Smooth muscle cell (in vitro differentiated cells): ENCODE measurements at regions not wholly inside any gene's neighbourhood (a gene's known extent, or its start where the extent isn't known, plus 50 kb on each side); places are given as distances from the start of the nearest gene placed in this dataset.
"Not testable (repeated sequence)": the region's sequence is repeated elsewhere in the genome, so short reads cannot be mapped to it uniquely, and the experiment has no call there.

Experiments used
- DNase-seq: peaks from one replicate; lab custom pipeline; 2025; ENCODE audit not compliant: unreplicated experiment; lab: John Stamatoyannopoulos, UW
- H2AFZ ChIP-seq: fragments of 200-600 bp; sonication (generic); 2 replicates; pipeline ENCODE4 v1.6.0; 2016; ENCODE audit warnings: antibody characterized with exemption, low read depth, mild to moderate bottlenecking
- H3F3A ChIP-seq: fragments of 200-600 bp; sonication (generic); 2 replicates; pipeline ENCODE4 v1.6.0; 2017; ENCODE audit warnings: antibody characterized with exemption, low read depth
- H3K27ac ChIP-seq: fragments of 200-600 bp; sonication (generic); 2 replicates; pipeline ENCODE4 v1.5.1; 2016; ENCODE audit warnings: low read depth, mild to moderate bottlenecking
- H3K27me3 ChIP-seq: fragments of 200-600 bp; sonication (generic); 2 replicates; pipeline ENCODE4 v1.6.1; 2016; ENCODE audit warnings: low read depth, mild to moderate bottlenecking
- H3K36me3 ChIP-seq: fragments of 200-600 bp; sonication (generic); 2 replicates; pipeline ENCODE4 v1.5.1; 2016; ENCODE audit warnings: low read depth
- H3K4me1 ChIP-seq: fragments of 200-600 bp; sonication (generic); 2 replicates; pipeline ENCODE4 v1.5.1; 2016; ENCODE audit warnings: low read depth
- H3K4me2 ChIP-seq: fragments of 200-600 bp; sonication (generic); 2 replicates; pipeline ENCODE4 v1.6.0; 2016; ENCODE audit warnings: mild to moderate bottlenecking
- H3K4me3 ChIP-seq: fragments of 200-600 bp; sonication (generic); 2 replicates; pipeline ENCODE4 v1.5.1; 2016; ENCODE audit warnings: mild to moderate bottlenecking
- H3K79me2 ChIP-seq: fragments of 200-600 bp; sonication (generic); 2 replicates; pipeline ENCODE4 v1.6.0; 2016; ENCODE audit warnings: low read depth, mild to moderate bottlenecking
- H3K9ac ChIP-seq: fragments of 200-600 bp; sonication (generic); 2 replicates; pipeline ENCODE4 v1.6.0; 2016; ENCODE audit warnings: low read depth
- H3K9me3 ChIP-seq: fragments of 200-600 bp; sonication (generic); replicated peaks from 2 replicates; pipeline ENCODE4 v1.5.1; 2016; ENCODE audit warnings: low read depth
- H4K20me1 ChIP-seq: fragments of 200-600 bp; sonication (generic); 2 replicates; pipeline ENCODE4 v1.6.0; 2016; ENCODE audit warnings: low read depth
- WGBS: methylation state at CpG from one replicate; pipeline ENCODE4 v1.1.7; 2016; ENCODE audit warnings: low lambda C conversion rate; 5-methylcytosine and 5-hydroxymethylcytosine counted together
- TF ChIP-seq, protein P1 (sequence below): fragments of 200-600 bp; sonication (generic); IDR thresholded peaks from 2 replicates; pipeline ENCODE4 v1.5.1; 2017; ENCODE audit warnings: borderline replicate concordance, mild to moderate bottlenecking, antibody characterized with exemption; ENCODE audit not compliant: insufficient read depth, poor library complexity, severe bottlenecking

DNA sequence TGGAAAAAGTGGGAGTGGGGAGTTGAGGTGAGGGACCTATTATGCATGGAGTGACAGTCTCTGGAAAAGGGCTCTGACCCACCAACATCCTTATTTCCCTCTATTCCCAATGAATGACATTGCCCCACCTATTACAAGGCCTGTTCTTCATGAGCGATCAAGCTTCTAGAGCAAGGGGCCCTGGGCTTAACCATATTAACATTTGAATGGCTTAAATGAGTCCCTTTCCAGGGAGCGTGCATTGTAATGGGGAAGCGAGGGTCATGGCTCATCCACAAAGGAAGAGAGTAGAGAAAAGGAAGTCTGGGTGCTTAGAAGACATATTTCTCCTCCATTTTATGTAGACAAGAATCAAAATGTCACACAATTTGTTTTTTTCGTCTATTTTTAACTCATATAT, 255.5 kb downstream of the CAAP1 start:
- TF ChIP-seq, protein P1, sequence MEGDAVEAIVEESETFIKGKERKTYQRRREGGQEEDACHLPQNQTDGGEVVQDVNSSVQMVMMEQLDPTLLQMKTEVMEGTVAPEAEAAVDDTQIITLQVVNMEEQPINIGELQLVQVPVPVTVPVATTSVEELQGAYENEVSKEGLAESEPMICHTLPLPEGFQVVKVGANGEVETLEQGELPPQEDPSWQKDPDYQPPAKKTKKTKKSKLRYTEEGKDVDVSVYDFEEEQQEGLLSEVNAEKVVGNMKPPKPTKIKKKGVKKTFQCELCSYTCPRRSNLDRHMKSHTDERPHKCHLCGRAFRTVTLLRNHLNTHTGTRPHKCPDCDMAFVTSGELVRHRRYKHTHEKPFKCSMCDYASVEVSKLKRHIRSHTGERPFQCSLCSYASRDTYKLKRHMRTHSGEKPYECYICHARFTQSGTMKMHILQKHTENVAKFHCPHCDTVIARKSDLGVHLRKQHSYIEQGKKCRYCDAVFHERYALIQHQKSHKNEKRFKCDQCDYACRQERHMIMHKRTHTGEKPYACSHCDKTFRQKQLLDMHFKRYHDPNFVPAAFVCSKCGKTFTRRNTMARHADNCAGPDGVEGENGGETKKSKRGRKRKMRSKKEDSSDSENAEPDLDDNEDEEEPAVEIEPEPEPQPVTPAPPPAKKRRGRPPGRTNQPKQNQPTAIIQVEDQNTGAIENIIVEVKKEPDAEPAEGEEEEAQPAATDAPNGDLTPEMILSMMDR = no peak
- Histone ChIP-seq H3K9ac (no peak overlapping the region), H3K9me3 (no peaks in the 10 kb centered on the region), H4K20me1 (no peaks in the 10 kb centered on the region), H3K79me2 (no peaks in the 10 kb centered on the region), H3K36me3 (no peaks in the 10 kb centered on the region), H3K4me3 (no peak overlapping the region), H3K27ac (no peak overlapping the region), H3F3A (no peaks in the 10 kb centered on the region), H2AFZ (no peak overlapping the region), H3K4me1 (no peaks in the 10 kb centered on the region), H3K27me3 (no peaks in the 10 kb centered on the region), H3K4me2 (no peak overlapping the region)
- WGBS = 51% methylated on average over 4 of the region's 4 CpGs
- no peak for DNase-seq

DNA sequence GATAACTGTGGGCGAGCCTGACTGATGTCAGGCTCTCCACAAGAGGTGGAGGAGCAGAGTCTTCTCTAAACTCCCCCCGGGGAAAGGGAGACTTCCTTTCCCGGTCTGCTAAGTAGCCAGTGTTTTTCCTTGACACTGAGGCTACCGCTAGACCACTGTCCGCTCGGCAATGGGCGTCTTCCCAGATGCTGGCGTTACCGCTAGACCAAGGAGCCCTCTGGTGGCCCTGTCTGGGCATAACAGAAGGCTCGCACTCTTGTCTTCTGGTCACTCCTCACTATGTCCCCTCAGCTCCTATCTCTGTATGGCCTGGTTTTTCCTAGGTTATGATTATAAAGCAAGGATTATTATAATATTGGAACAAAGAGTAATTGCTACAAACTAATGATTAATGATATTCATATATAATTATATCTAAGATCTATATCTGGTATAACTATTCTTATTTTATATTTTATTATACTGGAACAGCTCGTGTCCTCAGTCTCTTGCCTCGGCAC, 278.7 kb downstream of the CAAP1 start:
- not testable (repeated sequence) for H3K27me3 ChIP-seq, H3K79me2 ChIP-seq, H3K9me3 ChIP-seq, H3K4me1 ChIP-seq, DNase-seq, H3K4me3 ChIP-seq, H3K27ac ChIP-seq, H3K9ac ChIP-seq, H3F3A ChIP-seq, H3K36me3 ChIP-seq, H4K20me1 ChIP-seq
- Histone ChIP-seq H3K4me2 (peak overlapping the region; percentile 79), H2AFZ (peak overlapping the region; percentile 80)
- WGBS = 41% methylated on average over 12 of the region's 12 CpGs

- Histone ChIP-seq H3K4me3 (no peak overlapping the region), H3K27me3 (no peaks in the 10 kb centered on the region), H3K79me2 (no peaks in the 10 kb centered on the region), H3K36me3 (no peaks in the 10 kb centered on the region), H3K9ac (no peak overlapping the region), H4K20me1 (no peaks in the 10 kb centered on the region), H3K4me1 (peaks cover under 1% of the 10 kb centered on the region), H3F3A (no peaks in the 10 kb centered on the region), H3K27ac (no peak overlapping the region), H2AFZ (no peak overlapping the region), H3K4me2 (no peak overlapping the region), H3K9me3 (no peaks in the 10 kb centered on the region)
- WGBS = 40% methylated on average over 3 of the region's 3 CpGs
- no peak for DNase-seq
- TF ChIP-seq, protein P1 = no peak
Observed at GRCh38 chr9:26612211-26612610, 280.4 kb downstream of the CAAP1 start.

DNA sequence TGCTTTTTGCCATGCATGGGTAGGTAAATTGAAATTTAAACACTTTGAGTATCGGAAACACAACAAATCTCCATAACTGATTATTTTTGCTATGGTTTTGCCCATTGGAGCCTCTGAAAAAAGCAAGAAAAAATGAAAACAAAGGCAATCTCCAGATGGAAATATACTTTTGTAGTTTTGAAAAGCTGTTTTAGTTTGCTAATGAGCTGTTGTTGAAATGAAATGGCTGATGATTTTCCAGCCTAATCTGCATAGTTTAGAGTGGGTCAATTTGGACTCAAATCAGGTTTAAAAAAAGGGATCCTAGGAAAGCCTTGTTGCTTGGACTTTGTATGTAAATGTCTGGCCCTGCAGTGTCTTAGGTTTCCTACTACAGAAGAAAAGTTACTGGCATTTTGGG, 285.8 kb downstream of the CAAP1 start:
- Histone ChIP-seq H3K4me2 (no peak overlapping the region), H3K9ac (no peak overlapping the region), H3F3A (no peaks in the 10 kb centered on the region), H3K27ac (no peak overlapping the region), H3K9me3 (no peaks in the 10 kb centered on the region), H3K79me2 (no peaks in the 10 kb centered on the region), H3K36me3 (no peaks in the 10 kb centered on the region), H3K4me3 (no peak overlapping the region), H3K4me1 (peaks cover 16% of the 10 kb centered on the region), H3K27me3 (no peaks in the 10 kb centered on the region), H4K20me1 (no peaks in the 10 kb centered on the region), H2AFZ (no peak overlapping the region)
- TF ChIP-seq, protein P1 = no peak
- no peak for DNase-seq
- 95% methylated on average over 1 of the region's 1 CpG for WGBS
